ENCODE measurements at regions not wholly inside any gene's neighbourhood (a gene's known extent, or its start where the extent isn't known, plus 50 kb on each side); places are given as distances from the start of the nearest gene placed in this dataset.

- no peak for TF ChIP-seq CTCF (IDR thresholded peaks at IDR 0.05)
- TF ChIP-seq POLR2A (IDR thresholded peaks at IDR 0.05): no peak
Measured at GRCh38 chr2:15092691-15093090, 460.2 kb downstream of the LRATD1 start.
